Right renal pelvis (tissue), 4 donors: ENCODE measurements at regions not wholly inside any gene's neighbourhood (a gene's known extent, or its start where the extent isn't known, plus 50 kb on each side); places are given as distances from the start of the nearest gene placed in this dataset.
A peak's percentile ranks its signal among the peaks of the same experiment; 100 is the strongest.

Experiments
- DNase-seq, 4 donors: peaks; one replicate each; pipeline ENCODE4 v3.0.0-alpha.2; 2013; ENCODE audit warnings: low read depth in 4 of 4, low spot score in 3 of 4, missing footprints in 1 of 4

GRCh38 chr4:8796096-8796495, 75.5 kb downstream of the HMX1 start:
- no peak for DNase-seq

GRCh38 chr4:8795140-8795539, 76.5 kb downstream of the HMX1 start:
- DNase-seq: no peak

GRCh38 chr4:8794491-8794890, 77.1 kb downstream of the HMX1 start:
- no peak for DNase-seq

DNA sequence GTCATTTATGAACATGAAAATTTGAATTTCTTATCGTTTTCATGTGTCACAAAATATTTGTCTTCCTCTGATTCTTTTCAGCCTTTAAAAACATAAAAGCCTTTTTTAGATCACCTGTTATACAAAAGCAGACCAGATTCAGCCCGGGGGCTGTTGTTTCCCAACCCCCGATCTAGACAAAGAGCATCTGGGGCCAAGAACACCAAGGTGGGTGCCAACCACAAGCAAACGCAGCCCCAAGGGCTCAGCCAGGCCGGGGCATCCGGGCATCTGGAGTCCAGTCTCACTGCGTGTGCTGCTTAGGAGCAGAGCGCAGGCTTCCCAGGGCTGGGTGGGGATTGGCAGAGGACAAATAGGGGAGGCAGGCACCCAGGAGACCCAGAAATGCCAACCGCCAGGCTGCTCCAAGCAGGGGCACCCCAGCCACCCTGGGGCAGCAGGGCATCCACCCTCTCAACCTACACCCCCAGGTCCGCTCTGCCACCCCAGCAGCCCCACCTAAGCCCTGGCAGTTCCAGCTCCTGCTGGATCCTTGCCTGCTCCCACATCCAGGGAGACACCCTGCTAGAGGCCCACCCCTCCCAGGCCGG, 78.0 kb downstream of the HMX1 start:
- no peak for DNase-seq

GRCh38 chr4:8792491-8792890, 79.1 kb downstream of the HMX1 start:
- DNase-seq: no peak

DNA sequence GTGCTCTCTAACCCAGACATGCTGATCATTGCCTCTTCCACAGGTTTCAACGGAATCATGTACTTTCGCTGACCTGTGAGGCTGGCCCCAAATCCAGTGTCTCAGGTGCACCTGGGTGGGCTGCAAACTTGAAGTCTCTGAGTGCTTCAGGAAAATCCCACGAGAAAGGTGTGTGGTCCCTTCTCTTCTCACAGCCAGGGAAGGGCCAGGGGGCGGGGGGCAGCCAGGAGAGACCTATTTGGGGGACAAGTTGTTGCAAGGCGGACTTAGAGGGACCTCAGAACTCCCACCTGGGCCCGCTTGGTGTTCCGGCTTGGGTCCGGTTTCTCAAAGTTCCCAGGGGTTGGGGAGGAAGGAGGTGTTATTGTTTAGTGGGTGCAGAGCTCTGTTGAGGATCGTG, 80.0 kb downstream of the HMX1 start:
- no peak for DNase-seq

- no peak for DNase-seq
These were observed 80.9 kb downstream of the HMX1 start for GRCh38 chr4:8790749-8791148.

DNA sequence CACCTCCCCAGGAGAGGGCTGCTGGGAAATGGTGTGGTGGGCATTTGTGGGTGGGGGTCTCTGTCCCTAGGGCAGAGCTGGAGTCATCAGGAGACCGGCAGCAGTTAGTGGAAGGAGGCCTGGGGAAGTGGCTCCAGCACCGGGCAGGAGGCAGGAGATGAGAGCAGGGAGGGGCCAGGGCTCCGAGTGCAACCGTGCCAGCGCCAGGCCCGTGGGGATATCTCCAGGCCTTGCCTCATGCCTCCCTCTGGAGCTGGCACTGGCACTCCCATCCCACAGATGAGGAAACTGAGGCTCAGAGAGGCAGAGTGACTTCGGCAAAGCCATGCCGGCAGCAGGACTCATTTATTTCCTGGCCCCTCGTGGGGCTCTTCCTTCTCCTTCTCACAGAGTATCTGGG, 83.5 kb downstream of the HMX1 start:
- no peak for DNase-seq

DNA sequence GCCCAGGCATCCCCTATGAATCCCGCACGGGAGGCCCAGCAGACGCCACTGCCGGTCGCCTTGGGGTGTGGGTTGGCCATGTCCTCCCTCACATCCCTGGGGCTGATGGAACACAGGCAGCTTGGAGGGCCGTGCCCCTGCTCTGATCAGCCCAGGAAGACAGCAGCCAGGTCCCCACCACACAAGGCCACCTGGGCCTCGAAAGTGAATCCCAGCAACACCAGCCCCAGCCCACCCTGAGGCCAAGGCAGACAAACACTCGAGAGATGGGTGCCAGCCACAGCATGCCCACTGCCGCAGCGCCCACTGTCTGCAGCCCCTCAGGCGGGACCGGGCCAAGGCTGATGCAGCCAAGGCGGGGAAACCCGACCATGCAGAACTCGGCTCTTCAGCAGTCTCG, 85.5 kb downstream of the HMX1 start:
- DNase-seq: no peak

DNA sequence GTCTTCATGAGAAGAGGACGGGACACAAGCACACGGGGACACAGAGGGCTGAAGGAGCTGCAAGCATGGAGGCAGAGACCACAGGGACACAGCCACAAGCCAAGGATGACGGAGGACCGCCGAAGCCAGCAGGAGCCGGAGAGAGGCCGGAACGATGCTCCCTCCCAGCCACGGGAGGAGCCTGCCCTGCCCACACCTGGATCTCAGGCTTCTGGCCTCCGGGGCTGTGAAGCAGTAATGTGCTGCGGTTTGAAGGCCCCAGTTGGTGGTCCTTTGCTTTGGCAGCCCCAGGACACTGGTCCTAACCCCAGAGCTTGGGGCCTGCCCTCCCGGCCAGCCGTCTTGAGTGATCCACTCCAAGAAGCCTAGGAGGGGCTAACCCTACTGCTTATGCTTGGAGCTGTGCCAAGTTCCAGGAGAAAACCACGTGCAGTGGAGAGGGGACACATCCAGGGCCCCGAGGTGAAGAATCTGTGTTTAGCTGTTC, 85.9 kb downstream of the HMX1 start:
- no peak for DNase-seq

DNA sequence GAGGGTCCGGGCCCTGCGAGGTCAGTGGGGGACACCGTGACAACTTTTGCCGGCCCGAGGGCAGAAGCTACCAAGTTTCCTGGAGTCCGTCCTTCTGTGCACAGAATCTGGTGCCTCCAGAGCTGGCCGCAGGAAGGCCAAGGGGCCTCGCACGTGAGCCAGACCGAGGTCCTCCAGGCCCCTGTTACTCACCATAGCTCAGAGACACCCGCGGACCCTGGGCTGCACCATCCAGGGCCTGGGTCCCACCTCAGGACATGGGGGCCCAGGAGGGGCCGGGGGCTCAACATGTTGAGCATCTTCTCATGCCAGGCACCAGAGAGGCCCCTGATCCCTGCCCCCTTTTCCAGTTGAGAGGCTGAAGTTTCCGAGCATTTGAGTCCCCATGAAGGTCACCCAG, 87.9 kb downstream of the HMX1 start:
- DNase-seq: no peak

- DNase-seq: no peak
These were observed 89.5 kb downstream of the HMX1 start for GRCh38 chr4:8782135-8782534.

DNA sequence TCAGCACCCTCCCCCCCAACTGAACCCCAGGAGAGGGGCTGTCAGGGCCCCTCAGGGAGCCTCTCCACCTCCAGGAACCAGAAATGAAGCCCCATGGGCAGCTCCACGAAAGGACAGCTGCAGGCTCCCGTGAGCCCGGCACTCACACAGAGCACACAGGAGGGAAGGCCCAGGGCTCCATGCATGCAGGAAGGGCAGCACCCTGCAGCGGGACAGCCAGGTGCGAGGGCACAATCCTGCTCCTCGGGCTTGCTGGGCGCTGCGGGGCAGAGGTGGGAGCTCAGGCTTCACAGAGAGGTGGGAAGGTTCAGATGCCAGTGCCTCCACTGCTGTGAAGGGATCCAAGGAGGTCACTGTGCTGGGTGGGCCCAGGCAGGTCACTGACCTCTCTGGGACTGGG, 90.0 kb downstream of the HMX1 start:
- no peak for DNase-seq

DNA sequence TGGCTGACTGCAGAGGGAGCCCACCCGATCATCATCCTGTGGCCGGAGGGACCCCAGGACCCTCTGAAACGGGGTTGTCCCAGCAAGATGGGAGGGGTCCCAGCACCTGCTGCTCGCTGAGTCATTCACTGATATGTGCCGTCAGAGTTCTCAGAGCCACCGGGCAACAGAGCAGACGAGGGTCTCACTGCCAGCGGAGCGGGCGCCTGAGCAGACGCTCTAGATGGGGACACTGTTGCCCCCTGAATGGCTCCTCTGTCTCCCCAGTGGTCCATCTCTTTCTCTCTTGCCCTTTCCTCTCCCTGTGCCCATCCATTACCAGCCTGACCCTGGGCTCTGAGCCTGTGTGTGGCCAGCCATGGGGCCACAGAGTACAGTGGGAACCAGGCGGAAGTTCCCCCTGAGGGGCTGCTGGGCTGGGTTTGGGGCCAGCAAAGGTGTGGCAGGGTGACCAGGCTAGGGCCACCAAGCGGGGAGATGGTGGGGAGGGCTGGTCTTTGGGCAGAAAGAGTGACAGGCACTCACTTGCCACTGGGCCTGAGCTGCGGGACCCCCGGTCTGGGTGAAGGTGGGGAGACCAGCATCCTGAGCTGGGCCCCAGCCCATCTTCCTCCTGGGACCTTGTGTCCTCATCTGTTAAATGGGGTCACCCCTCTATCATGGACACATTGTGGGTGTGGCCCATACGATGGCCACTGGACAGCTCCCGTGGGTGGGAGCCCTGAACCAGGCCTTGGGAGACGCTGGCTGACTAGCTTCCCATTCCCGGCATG, 90.9 kb downstream of the HMX1 start:
- DNase-seq: no peak

DNA sequence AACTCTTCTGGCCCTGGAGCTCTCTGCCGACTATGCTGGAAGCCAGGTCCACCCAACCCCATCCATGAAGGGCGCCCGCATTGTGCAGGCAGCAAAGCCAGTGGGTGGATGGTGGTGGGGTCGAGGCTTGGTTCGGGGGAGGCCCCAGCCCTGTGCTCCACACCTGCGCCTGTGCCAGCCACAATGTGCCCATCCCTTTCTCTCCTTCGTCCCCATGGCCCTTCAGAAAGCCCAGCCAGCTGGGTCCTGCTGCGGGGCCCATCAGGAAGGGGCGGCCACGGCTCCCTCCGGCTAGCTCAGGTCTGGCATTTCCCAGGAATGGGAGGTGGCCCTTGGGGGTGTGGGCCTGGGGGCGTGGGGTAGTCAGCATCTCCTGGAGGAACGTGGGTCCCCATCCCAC, 91.6 kb downstream of the HMX1 start:
- no peak for DNase-seq

- peak; percentile 10 to 39 (median 18) for DNase-seq
These were observed 92.1 kb downstream of the HMX1 start for GRCh38 chr4:8779490-8779932.

- DNase-seq: no peak
These were observed 92.9 kb downstream of the HMX1 start for GRCh38 chr4:8778760-8779159.

DNA sequence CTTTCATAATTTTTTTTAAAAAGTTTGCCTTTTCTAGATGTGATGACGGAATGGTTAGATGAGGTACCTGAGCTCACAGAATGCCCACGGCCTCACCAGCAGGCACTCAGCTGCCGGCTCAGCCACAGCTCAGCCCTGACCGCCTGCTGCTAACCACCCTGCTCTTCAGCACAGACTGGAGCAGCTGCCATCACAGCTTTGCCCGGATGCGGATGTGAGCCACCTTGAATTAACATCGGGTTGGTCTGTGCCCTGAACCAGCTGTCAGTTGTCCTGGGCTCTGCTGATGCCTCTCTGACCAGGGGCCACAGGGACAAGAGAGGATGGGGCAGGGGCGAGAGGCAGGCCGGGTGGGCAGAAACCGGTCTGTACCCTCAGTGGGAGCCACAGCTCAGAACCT, 93.3 kb downstream of the HMX1 start:
- DNase-seq: no peak

GRCh38 chr4:8777320-8778196, 94.1 kb downstream of the HMX1 start:
- no peak for DNase-seq

GRCh38 chr4:8776366-8776765, 95.3 kb downstream of the HMX1 start:
- DNase-seq: no peak

DNA sequence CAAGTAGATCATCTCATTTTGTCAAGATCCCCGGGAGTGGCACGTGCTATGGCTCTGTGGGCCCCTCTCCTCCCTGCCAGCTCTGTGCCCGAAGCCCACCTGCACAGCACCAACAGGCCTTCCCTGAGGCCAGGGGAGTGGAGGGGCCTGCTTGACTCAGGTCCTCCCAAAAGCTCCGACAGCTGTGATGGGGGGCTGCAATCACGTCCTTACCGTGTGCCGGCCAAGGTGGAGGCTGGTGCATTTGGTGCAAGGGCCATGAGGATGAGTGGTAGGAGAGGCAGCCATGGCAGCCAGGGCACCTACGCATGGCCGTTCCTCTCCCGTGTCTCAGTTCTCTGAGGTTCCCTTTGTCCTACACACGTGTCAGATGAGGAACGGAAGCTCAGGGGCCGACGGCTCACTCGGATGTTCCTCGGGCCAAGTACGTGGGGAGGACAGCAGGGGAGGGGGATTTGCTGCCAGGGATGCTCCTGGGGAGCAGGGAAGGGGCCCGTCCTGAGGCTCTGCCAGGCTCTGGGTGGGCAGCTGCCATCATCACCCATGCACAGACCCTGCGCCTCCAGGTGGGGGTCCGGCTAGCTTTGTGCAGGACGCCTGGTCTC, 95.8 kb downstream of the HMX1 start:
- DNase-seq: no peak
